ENCODE measurements at regions not wholly inside any gene's neighbourhood (a gene's known extent, or its start where the extent isn't known, plus 50 kb on each side); places are given as distances from the start of the nearest gene placed in this dataset.

DNA sequence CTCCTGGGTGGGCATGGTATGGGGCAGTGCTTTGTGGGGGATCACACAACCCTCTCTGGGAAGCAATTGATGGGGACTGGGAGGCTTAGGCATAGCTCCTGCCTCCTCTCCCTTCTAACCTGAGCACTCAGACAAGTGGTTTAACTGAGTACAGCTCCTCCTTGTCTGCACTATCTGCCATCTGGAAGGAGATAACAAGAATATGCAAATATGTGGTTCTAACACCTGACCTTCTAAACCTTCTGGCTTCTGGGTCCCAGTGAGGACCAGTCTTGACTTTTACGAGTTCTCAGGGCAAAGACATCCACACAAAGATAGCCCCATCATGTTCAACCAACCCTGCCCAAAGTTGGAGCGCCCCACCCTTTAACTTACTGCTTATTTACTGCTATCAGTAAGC, 381.0 kb upstream of the TSHZ3 start:
- H3K36me3 Mint-ChIP-seq: no peaks in the 10 kb centered on the region
- ATAC-seq (ENCODE audit: low read depth in 2 of 2): no peak

DNA sequence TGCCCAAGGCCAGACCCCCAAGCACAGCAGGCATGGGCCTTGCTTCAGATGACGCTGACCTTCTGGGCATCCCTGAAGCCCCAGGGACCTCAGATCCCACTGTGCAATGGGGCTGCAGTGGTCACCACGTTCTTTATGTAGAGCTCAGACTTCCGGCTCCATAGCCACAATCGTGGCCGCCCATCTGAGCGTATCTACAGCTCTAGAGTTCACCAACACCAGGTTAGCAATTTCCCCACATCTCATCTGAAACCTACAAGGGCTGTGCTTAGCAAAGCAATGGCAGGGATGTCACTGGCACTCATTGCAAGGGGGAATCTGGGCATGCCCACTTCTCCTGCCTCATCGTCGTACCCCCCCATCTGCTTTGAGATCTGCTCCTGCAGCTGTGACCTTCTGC, 384.4 kb upstream of the TSHZ3 start:
- H3K27ac ChIP-seq (ENCODE audit: insufficient read depth, low read length, poor library complexity, severe bottlenecking): no peak overlapping the region
- H3K27ac Mint-ChIP-seq: no peak overlapping the region
- ATAC-seq (ENCODE audit: low read depth in 2 of 2) (no peak), DNase-seq (no peak)
- peaks cover 0 to 3% (median 0%) of the 10 kb centered on the region in 7 donors for H3K9me3 Mint-ChIP-seq
- H3K4me3 Mint-ChIP-seq: no peak overlapping the region
- H3K4me1 Mint-ChIP-seq: no peaks in the 10 kb centered on the region
- no peaks in the 10 kb centered on the region for H3K4me1 ChIP-seq (ENCODE audit: control insufficient read depth, insufficient read depth, low read length, poor library complexity, severe bottlenecking)
- no peaks in the 10 kb centered on the region for H3K9me3 ChIP-seq (ENCODE audit: control insufficient read depth in 2 of 2, low read length in 2 of 2)
- H3K36me3 ChIP-seq (ENCODE audit: control insufficient read depth, insufficient read depth, low read length): no peaks in the 10 kb centered on the region
- H3K27me3 Mint-ChIP-seq: no peaks in the 10 kb centered on the region
- H3K4me3 ChIP-seq (ENCODE audit: low read depth, low read length): no peak overlapping the region
- H3K36me3 Mint-ChIP-seq: no peaks in the 10 kb centered on the region
- H3K27me3 ChIP-seq (ENCODE audit: control insufficient read depth, insufficient read depth, low read length): no peaks in the 10 kb centered on the region

More for the DNA sequence above, 381.0 kb upstream of the TSHZ3 start:
- peaks cover 0 to 3% (median 0%) of the 10 kb centered on the region in 7 donors for H3K9me3 Mint-ChIP-seq
- Histone ChIP-seq H3K27me3 (ENCODE audit: control insufficient read depth, insufficient read depth, low read length) (no peaks in the 10 kb centered on the region), H3K9me3 (ENCODE audit: control insufficient read depth in 2 of 2, low read length in 2 of 2) (no peaks in the 10 kb centered on the region), H3K4me1 (ENCODE audit: control insufficient read depth, insufficient read depth, low read length, poor library complexity, severe bottlenecking) (no peaks in the 10 kb centered on the region), H3K27ac (ENCODE audit: insufficient read depth, low read length, poor library complexity, severe bottlenecking) (no peak overlapping the region), H3K36me3 (ENCODE audit: control insufficient read depth, insufficient read depth, low read length) (no peaks in the 10 kb centered on the region), H3K4me3 (ENCODE audit: low read depth, low read length) (no peak overlapping the region)
- no peak overlapping the region for H3K4me3 Mint-ChIP-seq
- no peaks in the 10 kb centered on the region for H3K4me1 Mint-ChIP-seq
- H3K27ac Mint-ChIP-seq: no peak overlapping the region
- no peaks in the 10 kb centered on the region for H3K27me3 Mint-ChIP-seq
- no peak for DNase-seq

DNA sequence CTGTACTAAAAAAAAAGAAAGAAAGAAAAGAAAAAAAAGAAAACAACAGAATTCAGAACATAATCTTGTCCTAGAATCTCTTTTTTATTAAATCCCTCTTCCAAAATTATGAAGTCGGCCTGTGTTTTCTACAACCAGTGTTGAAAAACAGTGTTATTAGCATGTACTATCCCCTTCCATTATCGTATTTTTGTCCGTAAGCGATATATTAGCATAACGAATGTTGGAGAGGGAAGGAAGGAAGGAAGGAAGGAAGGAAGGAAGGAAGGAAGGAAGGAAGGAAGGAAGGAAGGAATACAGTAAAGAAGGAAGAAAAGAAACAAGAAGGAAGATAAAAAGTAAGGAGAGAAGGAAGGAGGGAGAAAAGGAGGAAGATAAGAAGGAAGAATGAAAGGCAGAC, 393.0 kb upstream of the TSHZ3 start:
- Histone ChIP-seq H3K36me3 (ENCODE audit: control insufficient read depth, insufficient read depth, low read length) (no peaks in the 10 kb centered on the region), H3K9me3 (ENCODE audit: control insufficient read depth in 2 of 2, low read length in 2 of 2) (no peaks in the 10 kb centered on the region), H3K27ac (ENCODE audit: insufficient read depth, low read length, poor library complexity, severe bottlenecking) (no peak overlapping the region), H3K4me1 (ENCODE audit: control insufficient read depth, insufficient read depth, low read length, poor library complexity, severe bottlenecking) (no peaks in the 10 kb centered on the region), H3K4me3 (ENCODE audit: low read depth, low read length) (no peak overlapping the region), H3K27me3 (ENCODE audit: control insufficient read depth, insufficient read depth, low read length) (no peaks in the 10 kb centered on the region)
- H3K27ac Mint-ChIP-seq: no peak overlapping the region
- ATAC-seq (ENCODE audit: low read depth in 2 of 2) (no peak), DNase-seq (no peak)
- H3K4me1 Mint-ChIP-seq: no peaks in the 10 kb centered on the region
- no peak overlapping the region for H3K4me3 Mint-ChIP-seq
- H3K36me3 Mint-ChIP-seq: no peaks in the 10 kb centered on the region
- H3K27me3 Mint-ChIP-seq: no peaks in the 10 kb centered on the region
- peaks cover 0 to 4% (median 0%) of the 10 kb centered on the region in 7 donors for H3K9me3 Mint-ChIP-seq

DNA sequence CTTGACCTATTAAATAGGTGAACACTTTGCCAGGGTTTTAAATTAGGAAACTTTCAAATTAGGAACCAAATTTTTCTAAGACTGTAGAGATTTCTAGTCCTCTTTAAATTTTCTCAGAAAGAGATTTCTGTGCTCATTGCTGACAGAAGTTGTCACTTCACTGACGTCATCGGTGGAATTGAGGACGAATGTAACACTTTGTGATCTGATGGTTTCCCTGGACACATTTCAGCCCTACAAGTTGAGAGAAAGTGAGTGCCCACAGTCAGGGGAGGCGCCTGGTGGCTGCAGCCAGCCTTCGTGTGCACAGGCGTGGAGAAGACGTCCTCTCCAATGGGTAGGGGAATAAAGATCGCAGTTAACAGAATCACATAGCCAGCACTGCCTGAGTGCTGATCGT, 396.5 kb upstream of the TSHZ3 start:
- H3K4me3 Mint-ChIP-seq: no peak overlapping the region
- Histone ChIP-seq H3K9me3 (ENCODE audit: control insufficient read depth in 2 of 2, low read length in 2 of 2) (no peaks in the 10 kb centered on the region), H3K27ac (ENCODE audit: insufficient read depth, low read length, poor library complexity, severe bottlenecking) (no peak overlapping the region), H3K4me1 (ENCODE audit: control insufficient read depth, insufficient read depth, low read length, poor library complexity, severe bottlenecking) (no peaks in the 10 kb centered on the region), H3K4me3 (ENCODE audit: low read depth, low read length) (no peak overlapping the region), H3K27me3 (ENCODE audit: control insufficient read depth, insufficient read depth, low read length) (no peaks in the 10 kb centered on the region), H3K36me3 (ENCODE audit: control insufficient read depth, insufficient read depth, low read length) (no peaks in the 10 kb centered on the region)
- DNase-seq (no peak), ATAC-seq (ENCODE audit: low read depth in 2 of 2) (no peak)
- H3K4me1 Mint-ChIP-seq: no peaks in the 10 kb centered on the region
- H3K36me3 Mint-ChIP-seq: no peaks in the 10 kb centered on the region
- peaks cover 0 to 4% (median 0%) of the 10 kb centered on the region in 7 donors for H3K9me3 Mint-ChIP-seq
- H3K27me3 Mint-ChIP-seq: no peaks in the 10 kb centered on the region
- no peak overlapping the region for H3K27ac Mint-ChIP-seq

DNA sequence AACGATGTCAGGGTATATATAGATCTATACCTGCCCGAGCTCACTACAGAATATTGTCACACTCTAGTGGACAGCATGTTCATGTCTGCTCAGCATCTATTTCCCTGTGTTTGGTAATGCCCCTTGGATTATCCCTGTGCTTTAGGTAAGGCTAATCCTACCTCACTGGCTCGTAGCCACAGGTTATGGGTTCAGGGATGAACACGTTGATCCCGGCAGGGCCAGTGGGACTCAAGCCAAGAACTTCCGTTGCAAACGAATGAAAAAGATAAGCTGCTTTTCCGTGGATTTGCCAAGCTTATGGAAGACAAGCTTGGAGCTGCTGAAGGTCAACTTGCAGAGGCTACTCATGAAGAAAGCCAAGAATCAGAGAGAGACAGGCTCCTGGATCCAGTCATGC, 400.0 kb upstream of the TSHZ3 start:
- DNase-seq (no peak), ATAC-seq (ENCODE audit: low read depth in 2 of 2) (no peak)
- Histone ChIP-seq H3K36me3 (ENCODE audit: control insufficient read depth, insufficient read depth, low read length) (no peaks in the 10 kb centered on the region), H3K9me3 (ENCODE audit: control insufficient read depth in 2 of 2, low read length in 2 of 2) (no peaks in the 10 kb centered on the region), H3K27me3 (ENCODE audit: control insufficient read depth, insufficient read depth, low read length) (no peaks in the 10 kb centered on the region), H3K27ac (ENCODE audit: insufficient read depth, low read length, poor library complexity, severe bottlenecking) (no peak overlapping the region), H3K4me3 (ENCODE audit: low read depth, low read length) (no peak overlapping the region), H3K4me1 (ENCODE audit: control insufficient read depth, insufficient read depth, low read length, poor library complexity, severe bottlenecking) (no peaks in the 10 kb centered on the region)
- Mint-ChIP-seq H3K4me1 (no peaks in the 10 kb centered on the region), H3K9me3 (peaks cover 0 to 4% (median 2%) of the 10 kb centered on the region in 7 donors), H3K36me3 (no peaks in the 10 kb centered on the region), H3K27me3 (no peaks in the 10 kb centered on the region), H3K4me3 (no peak overlapping the region), H3K27ac (no peak overlapping the region)

DNA sequence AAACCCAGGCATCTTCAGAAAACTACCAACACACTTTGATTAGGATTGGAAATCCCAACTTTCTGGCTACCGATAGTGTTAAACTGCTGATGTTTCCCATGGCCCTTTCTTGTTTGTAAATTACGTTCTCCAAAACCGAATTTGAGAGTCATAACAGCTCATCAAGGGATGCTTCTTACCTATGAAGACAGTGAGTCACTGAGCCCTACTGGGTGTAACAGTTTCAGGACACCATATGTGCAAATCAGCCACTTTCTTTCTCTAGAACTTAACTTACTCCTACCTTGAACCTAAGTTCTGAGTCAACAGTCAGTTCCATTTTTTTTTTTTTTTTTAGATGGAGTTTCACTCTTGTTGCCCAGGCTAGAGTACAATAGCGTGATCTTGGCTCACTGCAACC, 410.1 kb upstream of the TSHZ3 start:
- peaks cover 0 to 6% (median 0%) of the 10 kb centered on the region in 7 donors for H3K9me3 Mint-ChIP-seq
- no peak overlapping the region for H3K4me3 Mint-ChIP-seq
- Histone ChIP-seq H3K27me3 (ENCODE audit: control insufficient read depth, insufficient read depth, low read length) (no peaks in the 10 kb centered on the region), H3K4me3 (ENCODE audit: low read depth, low read length) (no peak overlapping the region), H3K27ac (ENCODE audit: insufficient read depth, low read length, poor library complexity, severe bottlenecking) (no peak overlapping the region), H3K36me3 (ENCODE audit: control insufficient read depth, insufficient read depth, low read length) (no peaks in the 10 kb centered on the region), H3K9me3 (ENCODE audit: control insufficient read depth in 2 of 2, low read length in 2 of 2) (no peaks in the 10 kb centered on the region), H3K4me1 (ENCODE audit: control insufficient read depth, insufficient read depth, low read length, poor library complexity, severe bottlenecking) (no peaks in the 10 kb centered on the region)
- H3K27ac Mint-ChIP-seq: no peak overlapping the region
- DNase-seq (no peak), ATAC-seq (ENCODE audit: low read depth in 2 of 2) (no peak)
- no peaks in the 10 kb centered on the region for H3K36me3 Mint-ChIP-seq
- no peaks in the 10 kb centered on the region for H3K27me3 Mint-ChIP-seq
- H3K4me1 Mint-ChIP-seq: no peaks in the 10 kb centered on the region

DNA sequence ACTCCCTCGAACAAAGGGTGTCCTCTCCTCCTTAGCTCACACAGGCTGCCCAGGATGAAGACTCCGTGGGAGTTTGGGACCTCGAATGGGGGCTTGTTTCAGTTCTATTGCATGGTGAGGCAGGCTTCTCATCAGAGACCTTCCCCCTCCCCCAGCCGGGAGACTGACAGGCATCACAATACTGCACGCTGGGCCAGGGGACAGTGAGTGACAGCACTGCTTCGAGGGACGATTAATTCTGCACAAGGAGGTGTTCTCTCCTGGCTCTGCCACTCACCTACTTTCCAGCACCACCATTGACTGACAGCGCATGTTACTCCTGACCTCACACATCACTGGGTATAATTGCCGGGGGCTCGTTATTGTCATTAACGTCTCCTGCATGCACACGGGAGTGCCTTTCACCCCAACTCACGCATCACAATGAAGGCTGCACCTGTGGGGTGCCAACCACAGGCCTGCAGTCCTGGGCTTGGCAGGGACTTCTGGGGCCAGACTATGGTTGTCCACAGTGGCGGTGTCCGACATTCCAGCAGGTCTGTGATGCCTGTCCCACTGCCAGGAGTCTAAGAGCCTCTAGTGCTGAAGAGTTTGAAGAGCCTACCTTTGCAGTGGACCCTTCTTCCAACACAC, 412.2 kb upstream of the TSHZ3 start:
- H3K4me1 ChIP-seq (ENCODE audit: control insufficient read depth, insufficient read depth, low read length, poor library complexity, severe bottlenecking): no peaks in the 10 kb centered on the region
- H3K27me3 Mint-ChIP-seq: no peaks in the 10 kb centered on the region
- no peaks in the 10 kb centered on the region for H3K4me1 Mint-ChIP-seq
- DNase-seq (no peak), ATAC-seq (ENCODE audit: low read depth in 2 of 2) (no peak)
- H3K4me3 ChIP-seq (ENCODE audit: low read depth, low read length): no peak overlapping the region
- no peaks in the 10 kb centered on the region for H3K27me3 ChIP-seq (ENCODE audit: control insufficient read depth, insufficient read depth, low read length)
- no peak overlapping the region for H3K27ac Mint-ChIP-seq
- no peaks in the 10 kb centered on the region for H3K36me3 ChIP-seq (ENCODE audit: control insufficient read depth, insufficient read depth, low read length)
- no peak overlapping the region for H3K4me3 Mint-ChIP-seq
- H3K27ac ChIP-seq (ENCODE audit: insufficient read depth, low read length, poor library complexity, severe bottlenecking): no peak overlapping the region
- H3K36me3 Mint-ChIP-seq: no peaks in the 10 kb centered on the region
- H3K9me3 ChIP-seq (ENCODE audit: control insufficient read depth in 2 of 2, low read length in 2 of 2): no peaks in the 10 kb centered on the region
- peaks cover 0 to 17% (median 3%) of the 10 kb centered on the region in 7 donors for H3K9me3 Mint-ChIP-seq

DNA sequence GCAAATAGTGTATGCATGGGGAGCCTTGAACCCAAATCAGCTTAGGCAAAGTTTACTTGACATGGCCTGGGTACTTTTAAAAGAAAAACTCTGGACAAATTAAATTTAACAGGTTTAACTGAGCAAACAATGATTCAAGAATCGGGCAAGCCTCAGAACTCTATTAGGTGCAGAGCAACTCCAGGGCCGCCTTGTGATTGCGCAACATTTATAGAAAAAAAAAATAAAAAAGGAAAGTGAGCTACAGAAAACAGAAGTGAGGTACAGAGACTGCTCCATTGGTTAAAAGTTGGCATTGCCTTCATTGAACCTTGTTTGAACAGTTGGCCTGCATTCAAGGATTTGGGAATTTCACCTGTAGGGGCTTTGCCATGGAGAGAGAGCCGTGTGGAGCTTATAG, 421.0 kb upstream of the TSHZ3 start:
- Mint-ChIP-seq H3K4me3 (no peak overlapping the region), H3K4me1 (no peaks in the 10 kb centered on the region), H3K27me3 (peaks cover 9% of the 10 kb centered on the region), H3K27ac (peak overlapping the region in 1 of 3 donors; percentile 32), H3K9me3 (peaks cover 0 to 4% (median 0%) of the 10 kb centered on the region in 7 donors), H3K36me3 (no peaks in the 10 kb centered on the region)
- H3K27me3 ChIP-seq (ENCODE audit: control insufficient read depth, insufficient read depth, low read length): no peaks in the 10 kb centered on the region
- no peaks in the 10 kb centered on the region for H3K4me1 ChIP-seq (ENCODE audit: control insufficient read depth, insufficient read depth, low read length, poor library complexity, severe bottlenecking)
- H3K36me3 ChIP-seq (ENCODE audit: control insufficient read depth, insufficient read depth, low read length): no peaks in the 10 kb centered on the region
- no peak for ATAC-seq (ENCODE audit: low read depth in 2 of 2)
- no peak overlapping the region for H3K4me3 ChIP-seq (ENCODE audit: low read depth, low read length)
- H3K27ac ChIP-seq (ENCODE audit: insufficient read depth, low read length, poor library complexity, severe bottlenecking): no peak overlapping the region
- H3K9me3 ChIP-seq (ENCODE audit: control insufficient read depth in 2 of 2, low read length in 2 of 2): no peaks in the 10 kb centered on the region
- DNase-seq: no peak

Data from CD4-positive, CD25-positive, alpha-beta regulatory T cell (primary cell).